ENCODE measurements at regions not wholly inside any gene's neighbourhood (a gene's known extent, or its start where the extent isn't known, plus 50 kb on each side); places are given as distances from the start of the nearest gene placed in this dataset.

DNA sequence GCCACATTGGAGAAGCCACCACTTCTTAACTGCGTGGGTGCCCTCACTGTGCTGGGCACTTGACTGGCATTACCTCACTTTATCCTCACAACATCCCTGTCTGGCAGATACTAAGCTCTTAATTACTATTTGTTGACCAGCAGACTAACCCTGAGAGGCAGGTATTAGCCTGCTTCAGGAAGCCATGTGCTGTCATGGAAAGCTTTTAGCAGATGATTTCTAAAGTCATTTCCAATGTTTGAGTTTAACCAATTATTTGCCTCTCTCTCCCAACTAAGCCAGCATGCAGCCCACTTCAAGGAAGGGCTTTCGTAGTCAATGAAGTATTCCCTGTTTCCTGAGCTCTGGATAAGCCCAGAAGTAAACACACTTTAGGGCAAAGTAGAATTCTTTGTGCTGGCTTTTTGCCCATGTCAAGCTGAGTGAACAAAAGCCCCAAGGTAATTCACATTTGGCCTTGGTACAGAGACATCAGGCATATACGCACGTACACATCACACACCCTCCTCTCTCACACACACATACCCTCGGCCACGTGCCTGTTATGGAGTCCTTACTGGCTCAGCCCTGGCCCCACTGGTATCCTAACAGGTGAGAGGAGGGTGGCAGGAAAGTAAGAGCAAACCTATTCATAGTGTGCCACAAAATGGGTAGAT, 108.6 kb downstream of the C1D start:
- Histone ChIP-seq H3K27ac (no peak overlapping the region), H3K4me1 (peaks cover 0 to 5% (median 0%) of the 10 kb centered on the region in 4 donors), H3K4me3 (no peak overlapping the region), H3K9me3 (no peaks in the 10 kb centered on the region), H3K27me3 (no peaks in the 10 kb centered on the region), H3K36me3 (no peaks in the 10 kb centered on the region)
- TF ChIP-seq POLR2A (IDR thresholded peaks at IDR 0.05) (no peak), CTCF (IDR thresholded peaks at IDR 0.05) (no peak)
- DNase-seq = no peak

- Histone ChIP-seq H3K27me3 (no peaks in the 10 kb centered on the region), H3K4me3 (no peak overlapping the region), H3K9me3 (no peaks in the 10 kb centered on the region), H3K27ac (no peak overlapping the region), H3K36me3 (no peaks in the 10 kb centered on the region), H3K4me1 (peaks cover 0 to 2% (median 0%) of the 10 kb centered on the region in 4 donors)
- DNase-seq = no peak
- no peak for TF ChIP-seq CTCF (IDR thresholded peaks at IDR 0.05)
Measured at GRCh38 chr2:67955748-67956603, 106.8 kb downstream of the C1D start.

DNA sequence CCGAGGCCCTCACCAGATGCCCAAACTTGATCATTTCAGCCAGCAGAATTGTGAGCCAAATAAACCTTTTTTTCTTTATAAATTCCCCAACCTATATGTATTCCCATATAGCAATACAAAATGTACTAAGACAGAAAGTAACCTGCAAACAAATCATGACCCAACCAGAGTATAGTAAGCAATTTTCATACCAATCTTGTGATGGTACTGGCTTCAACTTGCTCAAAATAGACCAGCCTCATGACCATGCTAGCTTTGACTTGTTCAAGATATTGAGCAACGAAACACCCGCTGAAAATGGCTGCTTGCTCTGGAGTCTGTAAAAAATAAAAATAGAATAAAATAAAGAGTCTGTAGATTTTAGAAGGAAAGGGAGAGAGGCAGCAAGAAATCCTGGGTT, 97.6 kb downstream of the C1D start:
- Histone ChIP-seq H3K9me3 (no peaks in the 10 kb centered on the region), H3K4me1 (no peaks in the 10 kb centered on the region), H3K36me3 (no peaks in the 10 kb centered on the region), H3K27ac (no peak overlapping the region), H3K4me3 (no peak overlapping the region), H3K27me3 (no peaks in the 10 kb centered on the region)
- no peak for DNase-seq
- TF ChIP-seq CTCF (IDR thresholded peaks at IDR 0.05) (no peak), POLR2A (IDR thresholded peaks at IDR 0.05) (no peak)

- no peak for DNase-seq
- Histone ChIP-seq H3K36me3 (no peaks in the 10 kb centered on the region), H3K27ac (no peak overlapping the region), H3K27me3 (no peaks in the 10 kb centered on the region), H3K4me3 (no peak overlapping the region), H3K9me3 (no peaks in the 10 kb centered on the region), H3K4me1 (no peaks in the 10 kb centered on the region)
- TF ChIP-seq CTCF (IDR thresholded peaks at IDR 0.05) = no peak
- no peak for TF ChIP-seq POLR2A (IDR thresholded peaks at IDR 0.05)
Measured at GRCh38 chr2:67970071-67970470, 92.7 kb downstream of the C1D start.

DNA sequence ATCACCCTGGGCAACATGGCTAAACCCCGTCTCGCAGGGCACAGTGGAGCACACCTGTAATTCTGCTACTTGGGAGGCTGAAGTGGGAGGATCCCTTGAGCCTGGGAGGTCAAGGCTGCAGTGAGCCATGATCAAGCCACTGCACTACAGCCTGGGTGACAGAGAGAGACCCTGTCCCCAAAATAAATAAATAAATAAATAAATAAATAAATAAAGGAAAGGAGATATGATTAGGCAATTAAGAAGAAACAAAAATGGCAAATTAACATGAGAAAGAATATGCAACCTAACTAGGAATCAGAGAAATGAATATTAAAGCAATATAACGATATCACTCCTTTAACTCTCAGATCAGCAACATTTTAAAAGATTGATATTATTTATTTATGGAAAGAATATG, 92.3 kb downstream of the C1D start:
- no peak for TF ChIP-seq POLR2A (IDR thresholded peaks at IDR 0.05)
- no peak for TF ChIP-seq CTCF (IDR thresholded peaks at IDR 0.05)
- no peaks in the 10 kb centered on the region for H3K4me1 ChIP-seq
- H3K36me3 ChIP-seq = no peaks in the 10 kb centered on the region
- no peaks in the 10 kb centered on the region for H3K9me3 ChIP-seq
- no peak overlapping the region for H3K4me3 ChIP-seq
- H3K27me3 ChIP-seq = no peaks in the 10 kb centered on the region
- no peak for DNase-seq
- no peak overlapping the region for H3K27ac ChIP-seq
